ENCODE measurements at regions not wholly inside any gene's neighbourhood (a gene's known extent, or its start where the extent isn't known, plus 50 kb on each side); places are given as distances from the start of the nearest gene placed in this dataset.

DNA sequence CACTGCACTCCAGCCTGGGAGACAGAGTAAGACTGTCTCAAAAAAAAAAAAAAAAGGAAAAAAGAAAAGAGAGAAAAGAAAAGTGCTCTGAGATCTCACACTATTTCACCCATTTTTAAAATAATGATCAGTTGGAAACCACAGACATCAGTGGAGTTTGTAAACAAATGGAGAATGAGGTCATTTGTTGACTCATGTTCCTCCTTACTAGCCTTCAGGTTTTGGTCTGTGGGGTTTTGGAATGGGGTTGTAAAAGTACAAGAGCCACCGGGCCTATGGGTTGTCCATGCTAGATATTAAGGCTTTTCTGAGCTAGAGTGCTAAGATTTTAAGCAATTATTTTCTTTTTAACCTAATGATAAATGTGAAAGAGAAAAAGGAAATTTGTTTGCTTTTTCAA is 104.4 kb upstream of the PRL start:
- no peak for DNase-seq

DNA sequence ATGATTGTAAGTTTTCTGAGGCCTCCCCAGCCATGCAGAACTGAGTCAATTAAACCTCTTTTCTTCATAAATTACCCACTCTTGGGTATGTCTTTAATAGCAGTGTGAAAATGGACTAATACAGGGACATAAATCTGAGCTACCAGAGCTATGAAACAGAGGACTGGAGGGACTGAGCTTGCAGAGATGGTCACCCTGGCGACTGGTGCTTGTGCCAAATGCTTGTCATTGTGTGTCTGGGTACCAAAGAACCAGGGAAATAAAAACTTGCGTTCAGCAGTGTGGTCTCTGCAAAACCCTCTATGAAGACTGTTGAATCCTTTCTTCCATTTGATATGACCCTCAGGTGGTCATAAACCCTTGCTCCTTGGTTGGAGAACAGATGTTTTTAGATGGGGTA is 105.1 kb upstream of the PRL start:
- DNase-seq, result peak in 1 of 14 donors; percentile 1

DNA sequence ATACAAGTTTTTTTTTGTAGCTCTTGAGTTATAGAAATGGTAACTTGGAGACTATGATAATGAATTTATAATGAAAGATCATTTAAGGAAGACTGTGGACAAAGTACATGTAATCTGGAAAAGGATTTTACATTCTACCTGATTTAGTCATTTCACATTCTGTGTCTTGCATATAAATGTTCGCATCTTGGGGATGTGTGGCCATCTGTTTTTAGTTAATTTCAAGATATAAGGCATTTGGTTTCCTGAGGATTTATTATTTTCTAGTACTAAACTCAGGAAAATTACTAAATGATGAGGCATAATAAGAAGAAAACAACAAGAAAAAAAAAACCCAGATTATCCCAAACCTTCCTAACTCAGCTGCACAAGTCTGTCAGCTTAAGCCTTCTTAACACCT is 112.7 kb upstream of the PRL start:
- DNase-seq, result no peak

DNA sequence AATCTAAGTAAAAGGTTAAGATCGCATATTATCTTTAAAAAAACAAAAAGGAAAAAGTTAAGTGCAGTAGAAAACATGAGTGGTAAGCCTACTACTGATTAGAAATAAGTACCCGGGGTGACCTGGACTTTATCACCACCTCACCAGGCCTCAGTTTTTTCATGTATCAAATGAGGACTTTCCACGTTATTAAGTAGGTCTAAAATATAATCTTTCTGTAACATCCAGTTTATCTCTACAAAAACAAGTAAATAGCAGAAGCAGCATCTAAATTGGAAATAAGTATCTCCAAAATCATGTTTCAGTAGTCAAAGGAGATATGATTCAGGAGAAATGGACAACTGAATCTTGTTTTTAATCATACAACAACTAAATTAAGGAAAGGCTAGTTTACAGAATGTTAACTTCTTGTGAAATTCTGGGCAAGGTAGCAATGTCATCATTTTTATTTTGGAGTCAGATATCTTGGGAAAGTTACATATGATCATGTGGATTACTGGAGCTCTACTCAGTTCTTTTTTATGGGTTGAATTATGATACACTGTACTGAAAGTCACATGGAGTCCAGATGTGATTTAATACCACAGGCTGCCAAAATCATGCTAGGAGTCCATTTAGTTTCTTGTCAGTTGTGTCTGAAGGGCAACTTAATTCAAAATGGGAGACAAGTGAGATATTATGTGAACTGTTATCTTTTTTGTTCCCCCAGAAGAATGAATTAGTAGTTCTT is 114.7 kb upstream of the PRL start:
- DNase-seq, result no peak

DNA sequence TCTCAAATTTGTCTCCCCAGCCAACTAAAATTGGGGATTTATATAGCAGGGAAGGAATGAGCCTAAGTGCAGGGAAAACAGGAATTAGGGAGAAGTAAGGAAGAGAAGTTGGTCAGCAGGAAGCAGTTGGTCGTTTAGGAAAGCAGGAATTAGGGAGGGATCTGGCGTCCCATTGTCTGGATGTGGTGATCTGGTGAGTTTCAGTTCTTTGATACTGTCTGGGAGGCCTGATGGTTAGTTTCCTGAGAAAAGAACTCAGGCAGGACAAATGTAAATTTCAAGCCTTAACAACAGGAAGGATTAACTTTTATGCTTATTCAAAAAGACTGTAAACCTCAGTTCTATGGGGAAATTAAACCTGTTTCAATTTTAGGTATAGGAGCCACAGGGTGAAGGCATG is 116.2 kb upstream of the PRL start:
- DNase-seq, result no peak

DNA sequence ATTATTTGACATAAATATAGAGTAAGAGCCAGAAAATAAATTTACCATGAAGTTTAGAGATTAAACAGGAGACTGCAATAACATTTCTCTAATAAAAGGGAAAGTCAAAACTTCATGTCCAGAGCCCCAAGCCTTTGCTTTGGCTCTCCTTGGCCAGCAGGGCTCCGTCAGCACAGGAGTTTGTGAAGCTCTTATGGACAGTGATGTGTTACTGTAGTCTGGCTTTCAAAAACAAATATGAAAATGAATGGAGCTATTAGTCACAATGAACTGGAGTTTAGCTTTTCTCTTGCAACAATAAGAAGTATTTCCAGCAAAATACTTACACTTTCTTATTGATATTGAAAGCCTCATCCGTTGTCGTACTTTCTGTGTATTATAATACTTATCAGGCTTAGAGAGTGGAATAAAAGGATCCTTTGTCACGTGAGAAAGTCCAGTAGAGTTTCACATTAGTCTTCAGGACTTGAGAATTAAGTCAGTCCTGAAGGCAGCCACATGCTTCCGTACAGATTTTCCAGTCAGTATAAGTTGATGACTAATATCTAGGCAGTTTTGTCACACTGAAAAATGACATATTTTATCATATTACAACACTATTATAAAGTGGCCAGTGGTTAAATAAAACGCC is 117.0 kb upstream of the PRL start:
- no peak for DNase-seq

DNA sequence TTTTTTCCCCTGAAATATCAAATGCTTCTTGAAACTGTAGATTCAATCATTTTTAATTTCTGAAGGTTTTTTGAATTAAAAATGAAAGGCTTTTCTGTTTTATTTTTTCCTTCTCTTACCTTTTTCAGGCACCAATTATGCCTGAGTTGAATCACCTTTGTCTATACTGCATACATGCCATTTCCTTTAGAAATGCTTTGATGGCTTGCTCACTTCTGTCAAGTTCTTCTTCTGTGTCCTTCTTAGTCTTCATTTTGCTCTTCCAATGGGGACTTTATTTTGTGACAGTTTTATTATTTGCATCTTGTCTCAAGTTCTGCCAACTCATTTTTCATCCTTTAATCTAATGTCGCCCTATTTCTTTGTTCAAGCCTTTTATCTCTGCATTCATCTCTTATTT is 121.9 kb upstream of the PRL start:
- DNase-seq, result no peak

DNA sequence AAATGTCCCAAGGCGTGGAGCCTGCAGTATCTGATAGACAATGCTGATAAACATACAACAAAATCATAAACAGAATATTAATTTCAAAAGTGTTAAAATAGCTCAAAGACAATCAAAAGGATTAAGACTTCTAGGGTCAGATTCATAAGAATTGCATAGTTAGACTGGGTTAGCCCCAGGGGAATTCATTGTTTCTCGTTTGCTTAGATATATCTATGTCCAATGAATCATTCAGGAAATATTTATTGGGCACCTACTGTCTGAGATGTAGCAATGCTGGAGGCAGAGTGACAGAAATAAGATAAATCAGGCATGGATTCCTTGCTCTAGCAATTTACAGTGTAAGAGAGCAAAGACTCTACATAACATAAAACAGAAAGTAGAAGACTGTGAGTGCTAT is 124.4 kb upstream of the PRL start:
- no peak for DNase-seq

DNA sequence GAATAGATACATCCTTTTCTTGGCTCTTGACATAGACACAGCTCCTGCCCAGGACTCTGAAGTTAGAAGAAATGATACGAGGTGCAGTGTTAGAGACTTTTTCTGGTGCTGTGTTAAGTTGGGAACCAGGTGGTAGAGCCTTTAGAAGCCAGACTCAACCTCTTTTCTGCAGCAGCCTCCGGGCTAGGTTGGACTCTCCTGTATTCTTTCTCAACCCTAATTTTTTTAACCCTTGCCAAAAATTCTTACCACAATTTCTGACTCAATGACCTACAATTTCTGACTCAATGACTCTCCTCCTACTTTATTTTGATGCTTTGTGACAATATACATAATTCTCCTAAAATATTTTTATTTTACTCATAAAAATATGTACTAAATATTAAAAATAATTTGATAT is 127.4 kb upstream of the PRL start:
- DNase-seq, result no peak

DNA sequence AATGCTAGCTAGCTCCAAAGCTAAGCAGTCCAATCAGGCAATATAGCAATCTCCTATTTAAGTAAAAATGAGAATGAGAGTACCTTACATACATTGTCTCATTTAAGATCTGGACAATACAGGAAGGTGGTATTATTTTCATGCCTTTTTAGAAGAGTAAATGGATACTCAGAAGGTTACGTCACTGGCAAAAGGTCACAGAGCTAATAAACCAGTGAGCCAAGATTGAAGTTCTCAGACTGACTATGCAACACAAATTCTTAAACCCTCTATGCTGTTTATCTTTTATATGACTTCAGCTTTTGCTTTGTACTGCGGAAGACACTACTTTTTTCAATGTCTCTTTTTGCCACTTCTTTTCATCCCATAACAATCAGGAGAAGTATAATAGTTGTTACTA is 135.2 kb upstream of the PRL start:
- DNase-seq, result no peak

DNA sequence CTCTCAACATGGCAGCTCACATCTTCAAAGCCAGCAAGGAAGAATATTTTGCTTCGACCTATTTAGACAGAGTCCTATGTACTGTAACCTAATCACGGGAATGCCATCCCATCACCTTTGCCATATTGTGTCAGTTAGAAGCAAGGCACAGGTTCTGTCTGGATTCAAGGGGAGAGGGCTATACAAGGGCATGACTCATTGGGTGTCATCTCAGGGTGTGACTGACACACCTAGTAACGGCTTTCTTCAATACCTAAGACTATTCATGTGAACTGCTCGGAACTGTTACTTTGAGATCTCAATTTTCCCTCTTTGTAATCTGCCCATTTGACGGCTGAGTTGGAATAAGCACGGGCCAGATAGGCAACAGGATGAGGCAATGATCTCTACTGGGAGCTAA is 135.6 kb upstream of the HDGFL1 start:
- DNase-seq, result no peak

DNA sequence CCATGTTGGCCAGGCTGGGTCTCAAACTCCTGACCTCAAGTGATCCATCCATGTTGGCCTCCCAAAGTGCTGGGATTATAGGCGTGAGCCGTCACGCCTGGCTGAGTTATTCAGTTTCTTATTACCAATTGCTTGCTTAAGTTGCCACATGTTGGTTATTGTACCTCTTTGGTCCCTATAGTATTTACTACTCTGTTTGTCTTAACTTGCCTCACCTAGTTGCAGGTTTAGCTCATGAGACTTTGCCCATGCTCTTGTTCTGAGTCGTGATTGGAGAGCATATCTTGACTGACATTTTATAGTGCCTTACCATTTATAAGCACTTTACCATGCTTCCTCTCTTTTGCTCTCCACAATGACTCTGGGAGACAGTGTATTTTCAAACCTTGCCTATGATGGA is 134.2 kb upstream of the HDGFL1 start:
- DNase-seq, result no peak

DNA sequence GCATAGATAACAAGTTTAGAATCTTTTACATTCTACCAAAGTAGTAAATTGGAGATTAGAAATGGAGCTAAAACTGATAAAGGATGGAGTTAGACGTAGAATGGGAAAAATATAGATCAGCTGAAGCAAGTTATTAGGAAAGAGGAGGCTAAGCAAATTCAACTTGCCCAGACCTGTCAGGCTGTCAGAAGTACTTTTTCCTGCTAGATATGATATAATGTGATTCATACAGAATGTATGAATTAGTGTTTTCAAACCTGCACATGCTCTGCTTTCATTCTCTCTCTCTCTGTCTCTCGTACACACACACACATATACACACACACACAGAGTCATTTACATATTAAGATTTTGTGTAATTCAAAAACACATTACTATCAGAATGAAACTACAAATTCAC is 133.2 kb upstream of the HDGFL1 start:
- no peak for DNase-seq

DNA sequence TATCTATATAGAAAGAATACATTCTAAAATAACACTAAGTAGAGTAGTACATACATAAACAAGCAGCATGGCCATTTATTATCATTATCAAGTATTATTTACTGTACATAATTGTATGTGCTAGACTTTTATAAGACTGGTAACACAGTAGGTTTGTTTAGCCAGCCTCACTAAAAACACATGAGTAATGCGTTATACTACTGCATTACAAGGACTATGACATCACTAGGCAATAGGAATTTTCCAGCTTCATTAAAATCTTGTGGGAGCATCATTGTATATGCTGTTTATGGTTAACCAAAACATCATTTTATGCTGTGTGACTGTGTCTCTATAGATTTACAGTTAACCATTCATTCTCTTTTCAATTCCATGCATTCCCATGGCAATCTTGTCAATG is 131.7 kb upstream of the HDGFL1 start:
- DNase-seq, result no peak

DNA sequence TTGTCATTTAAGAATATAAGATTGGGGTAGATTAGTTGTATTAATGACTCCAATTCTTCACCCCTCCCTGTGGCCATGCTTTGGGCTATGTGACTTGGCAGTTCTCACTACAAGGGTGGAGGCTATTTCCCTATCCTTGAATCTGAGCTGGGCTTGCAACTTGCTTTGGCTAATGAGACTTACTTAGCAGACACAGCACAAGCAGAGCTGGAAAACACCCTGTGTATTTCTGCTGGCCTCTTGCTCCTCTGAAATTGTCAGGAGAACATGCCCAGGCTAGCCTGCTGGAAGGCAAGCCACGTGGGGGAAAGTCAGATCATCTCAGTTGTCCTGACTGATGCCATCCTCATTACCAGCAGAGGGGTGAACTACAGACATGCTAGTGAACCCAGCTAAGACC is 126.5 kb upstream of the HDGFL1 start:
- DNase-seq, result no peak

DNA sequence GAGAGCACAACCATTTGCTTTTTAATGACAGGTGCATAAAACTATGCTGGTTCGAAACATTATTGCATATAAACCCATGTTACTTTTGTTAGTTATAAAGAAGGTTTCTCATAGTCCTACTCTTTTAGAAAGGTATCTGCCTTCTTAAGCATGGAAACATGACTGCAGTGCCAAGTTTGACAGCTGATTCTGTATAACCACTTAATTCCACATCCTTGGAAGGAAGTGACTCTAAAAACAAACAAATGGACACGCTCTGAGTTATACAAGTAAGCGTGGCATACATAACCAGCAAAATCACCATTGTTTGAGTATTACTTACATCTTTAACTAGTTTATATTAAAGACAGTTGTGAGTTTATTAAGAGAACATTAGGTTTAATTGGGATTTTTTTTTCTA is 125.0 kb upstream of the HDGFL1 start:
- DNase-seq, result no peak

DNA sequence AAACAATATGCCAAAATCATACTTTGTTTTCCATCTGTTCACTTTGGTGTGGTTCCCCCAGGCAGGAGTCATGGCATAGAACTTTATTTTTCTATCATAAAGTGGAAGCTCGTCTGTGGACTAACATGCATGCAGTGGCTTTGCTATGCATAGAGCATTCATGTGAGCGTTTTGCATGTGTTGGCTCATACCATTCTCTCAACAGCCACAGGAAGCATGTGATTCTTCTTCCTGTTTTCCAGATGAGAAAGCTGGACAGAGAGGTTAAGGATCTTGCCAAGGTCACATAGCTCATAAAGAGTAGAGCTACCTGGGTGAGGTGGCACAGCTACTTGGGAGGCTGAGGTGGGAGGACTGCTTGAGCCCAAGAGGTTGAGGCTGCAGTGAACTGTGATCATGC is 123.4 kb upstream of the HDGFL1 start:
- no peak for DNase-seq

DNA sequence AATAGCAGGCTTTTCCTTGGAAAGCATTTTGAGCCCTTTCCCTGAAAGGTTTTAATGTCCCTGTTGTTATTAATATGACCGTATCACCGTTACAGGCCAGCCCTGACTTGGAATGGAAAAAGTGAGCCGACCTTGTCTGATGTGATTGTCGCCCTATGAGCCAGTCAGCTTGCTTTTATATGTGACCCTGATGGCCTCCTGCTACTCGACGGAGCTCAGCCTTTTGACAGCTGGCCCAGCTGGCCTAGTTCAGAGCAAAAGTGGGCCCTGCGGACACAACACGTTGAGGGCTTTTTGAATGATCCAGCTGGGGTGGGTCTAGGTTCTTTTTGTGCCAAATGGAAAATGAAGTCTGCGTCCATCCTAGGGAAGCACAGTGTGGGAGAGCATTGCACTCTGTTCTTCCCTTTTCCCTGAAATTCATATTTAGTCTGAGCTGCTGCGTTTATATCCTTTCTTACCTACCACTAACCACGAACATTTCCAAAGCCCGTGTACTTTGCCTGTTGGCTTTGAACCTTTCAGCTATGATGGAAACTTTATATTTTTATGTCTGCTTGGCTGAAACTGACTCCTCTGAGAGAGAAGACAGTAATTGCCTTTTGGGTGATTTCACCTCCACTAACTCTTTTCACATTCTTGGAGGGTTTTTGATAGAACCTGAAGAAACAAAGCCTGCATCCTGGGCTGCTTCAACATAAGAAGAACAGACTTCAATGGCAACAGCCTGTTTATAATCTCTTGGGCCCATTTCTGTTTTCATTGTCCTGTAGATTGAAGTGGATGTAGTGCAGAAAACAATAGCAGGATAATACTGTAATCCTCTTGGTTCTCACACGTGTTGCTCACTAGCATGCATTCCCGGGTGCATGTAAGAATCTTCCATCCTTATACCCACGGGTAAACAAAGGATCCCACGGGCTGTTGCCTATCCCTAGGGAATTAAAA is 121.8 kb upstream of the HDGFL1 start:
- DNase-seq, result no peak

DNA sequence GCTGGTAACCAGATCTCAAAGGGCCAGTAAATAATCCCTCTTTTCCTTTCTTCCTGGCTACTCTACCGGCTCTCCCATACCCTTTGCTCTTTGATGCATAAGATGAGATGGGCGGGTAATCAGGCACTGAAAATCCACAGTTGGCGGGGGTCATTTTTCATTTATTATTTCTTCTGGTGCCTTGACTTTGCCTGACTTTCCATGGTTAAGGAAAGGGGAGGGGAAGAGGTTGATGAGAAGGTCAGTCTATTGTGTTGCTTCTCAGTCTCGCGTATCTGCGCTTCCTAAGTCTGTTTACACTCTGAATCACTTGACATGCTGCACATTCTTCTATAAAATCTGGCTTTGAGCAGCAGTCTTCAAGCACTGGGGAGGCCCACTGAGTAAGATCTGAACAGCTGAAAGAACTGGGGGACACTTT is 121.1 kb upstream of the HDGFL1 start:
- DNase-seq, result no peak

DNA sequence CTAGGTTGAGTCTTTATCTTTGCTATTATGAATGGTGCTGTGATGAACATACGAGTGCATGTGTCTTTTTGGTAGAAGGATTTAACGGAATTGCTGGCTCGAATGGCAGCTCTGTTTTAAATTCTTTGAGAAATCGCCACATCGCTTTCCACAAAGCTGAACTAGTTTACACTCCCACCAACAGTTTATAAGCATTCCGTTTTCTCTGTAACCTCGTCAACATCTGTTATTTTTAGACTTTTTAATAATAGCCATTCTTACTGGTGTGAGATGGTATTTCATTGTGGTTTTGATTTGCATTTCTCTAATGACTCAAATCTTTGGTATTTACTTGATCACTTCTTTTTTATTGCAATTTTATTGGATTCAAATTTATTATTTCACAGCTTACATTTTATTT is 117.4 kb upstream of the HDGFL1 start:
- DNase-seq, result no peak

DNA sequence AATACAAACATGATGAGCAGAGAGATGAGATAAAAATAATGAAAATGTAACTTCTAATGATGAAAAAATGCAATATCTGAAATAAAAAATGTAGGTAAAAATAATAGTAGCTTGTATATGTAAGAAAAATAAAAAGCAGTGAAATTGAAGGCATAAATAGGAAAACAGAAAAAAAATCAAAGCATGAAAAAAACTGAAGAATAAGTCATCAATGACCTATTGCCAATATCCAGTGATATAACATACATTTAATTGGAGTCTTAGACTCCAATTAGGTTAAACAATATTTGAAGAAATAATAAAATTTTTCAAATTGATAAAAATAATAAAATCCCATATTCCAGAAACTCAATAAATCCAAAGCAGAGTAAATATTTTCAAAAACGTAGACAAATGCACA is 114.0 kb upstream of the HDGFL1 start:
- DNase-seq, result no peak

DNA sequence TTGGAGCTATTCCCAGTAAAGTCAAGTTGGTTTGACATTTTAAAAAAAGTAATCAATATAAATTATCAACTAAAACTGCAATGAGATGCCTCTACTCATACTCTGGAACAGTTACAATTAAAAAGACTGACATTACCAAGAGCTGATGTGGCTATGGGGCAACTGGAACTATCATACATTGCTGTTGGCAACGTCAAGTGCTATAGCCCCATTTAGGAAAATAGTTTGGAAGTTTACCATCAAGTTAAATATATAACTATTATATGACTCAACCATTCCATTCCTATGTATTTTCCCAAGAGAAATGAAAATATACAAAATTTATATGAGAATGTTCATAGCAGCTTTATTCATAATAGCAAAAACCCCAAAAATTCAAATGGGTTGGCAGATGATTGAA is 111.4 kb upstream of the HDGFL1 start:
- DNase-seq, result no peak

DNA sequence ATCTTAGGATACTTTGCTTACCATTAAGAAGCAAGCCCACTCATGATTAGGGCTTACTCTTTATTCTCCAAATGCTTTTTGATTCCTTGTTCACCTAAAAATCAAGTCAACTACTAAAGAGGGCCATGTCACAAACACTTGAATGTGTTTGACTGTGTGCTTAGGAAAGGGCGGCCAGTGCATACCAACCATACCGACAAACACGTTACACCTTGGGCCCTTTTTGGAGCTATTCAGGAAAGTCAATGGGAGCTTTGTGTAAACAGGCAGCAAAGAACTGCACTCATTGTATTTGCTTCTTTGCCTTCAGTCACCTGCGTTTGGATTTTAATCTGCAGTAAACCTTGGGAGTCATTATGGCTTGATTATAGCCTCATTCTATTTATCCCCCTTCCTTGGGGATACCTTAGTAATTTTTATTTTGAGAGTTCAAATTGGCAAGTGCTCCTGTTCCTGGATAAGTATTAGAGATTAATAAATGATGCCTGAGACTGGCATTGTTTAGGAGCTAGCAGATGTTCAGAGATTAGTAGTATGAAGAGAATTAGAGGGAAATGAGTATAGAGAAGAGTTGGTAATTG is 102.6 kb upstream of the HDGFL1 start:
- peak in 1 of 14 donors; percentile 18 for DNase-seq

All from C1 segment of cervical spinal cord (tissue), 14 donors.